NCI-H460 (cell line): ENCODE measurements at regions not wholly inside any gene's neighbourhood (a gene's known extent, or its start where the extent isn't known, plus 50 kb on each side); places are given as distances from the start of the nearest gene placed in this dataset.
"Not testable (repeated sequence)": the region's sequence is repeated elsewhere in the genome, so short reads cannot be mapped to it uniquely, and the experiment has no call there.

Experiments
- DNase-seq: peaks from one replicate; pipeline ENCODE4 v3.0.0-alpha.2; 2016; ENCODE audit warnings: low read depth; ENCODE audit errors: extremely low read depth
- small RNA-seq, 2 experiments: library from RNA; depleted of rRNA; stranded (forward); fragments of <200 nt; gene quantifications; one replicate each; pipeline ENCODE3, GENCODE V24; 2014

GRCh38 chr9:62952840-62953239, 1763.0 kb downstream of the SPATA31A7 start:
- not testable (repeated sequence) for DNase-seq

Small RNA genes lying in the stretch of these regions (small RNA-seq; reads per million reads assigned to genes)
- 0.04 to 2.9 reads per million in 2 experiments for gene RNA5SP283
